ENCODE measurements at regions not wholly inside any gene's neighbourhood (a gene's known extent, or its start where the extent isn't known, plus 50 kb on each side); places are given as distances from the start of the nearest gene placed in this dataset.

DNA sequence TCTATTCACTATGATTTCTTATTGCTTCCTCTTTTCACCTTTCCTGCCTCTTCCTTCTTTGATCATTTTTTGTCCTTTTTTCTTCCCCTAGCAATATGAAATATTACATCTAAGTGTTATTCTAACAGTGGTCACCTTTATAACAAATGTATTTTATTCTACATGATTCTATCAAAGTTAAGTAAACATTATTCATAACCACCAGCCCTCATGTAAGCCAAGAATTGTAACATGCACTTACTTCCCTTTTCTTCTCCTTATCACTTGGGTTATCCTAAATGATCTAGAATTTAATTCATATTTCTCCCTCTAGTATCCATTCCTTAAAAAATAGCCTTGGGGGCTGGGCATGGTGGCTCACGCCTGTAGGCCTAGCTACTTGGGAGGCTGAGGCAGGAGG is 88.3 kb upstream of the SLC22A23 start:
- intact Hi-C loops (cut with micrococcal nuclease): no loop called here

GRCh38 chr6:3542032-3542640 is 85.3 kb upstream of the SLC22A23 start:
- Mint-ChIP-seq H3K4me1 (ENCODE audit: low read depth) (no peaks in the 10 kb centered on the region), H3K9me3 (no peaks in the 10 kb centered on the region), H3K4me3 (no peak overlapping the region), H3K27me3 (ENCODE audit: insufficient read depth) (peaks cover 6% of the 10 kb centered on the region), H3K27ac (no peak overlapping the region), H3K36me3 (ENCODE audit: low read depth) (no peaks in the 10 kb centered on the region)
- intact Hi-C loops (cut with micrococcal nuclease): no loop called here
- DNase-seq (ENCODE audit: low spot score): no peak

More for the DNA sequence above, 88.3 kb upstream of the SLC22A23 start:
- Mint-ChIP-seq H3K4me1 (ENCODE audit: low read depth) (no peaks in the 10 kb centered on the region), H3K27me3 (ENCODE audit: insufficient read depth) (peaks cover 4% of the 10 kb centered on the region), H3K4me3 (no peak overlapping the region), H3K36me3 (ENCODE audit: low read depth) (no peaks in the 10 kb centered on the region), H3K27ac (no peak overlapping the region), H3K9me3 (no peaks in the 10 kb centered on the region)
- DNase-seq (ENCODE audit: low spot score): no peak

- H3K4me3 Mint-ChIP-seq: no peak overlapping the region
- H3K9me3 Mint-ChIP-seq: no peaks in the 10 kb centered on the region
- H3K36me3 Mint-ChIP-seq (ENCODE audit: low read depth): no peaks in the 10 kb centered on the region
- H3K27me3 Mint-ChIP-seq (ENCODE audit: insufficient read depth): peaks cover 6% of the 10 kb centered on the region
- H3K27ac Mint-ChIP-seq: no peak overlapping the region
- intact Hi-C loops (cut with micrococcal nuclease): no loop called here
- DNase-seq (ENCODE audit: low spot score): no peak
- H3K4me1 Mint-ChIP-seq (ENCODE audit: low read depth): no peaks in the 10 kb centered on the region
Measured at GRCh38 chr6:3541006-3541585, 84.2 kb upstream of the SLC22A23 start.

DNA sequence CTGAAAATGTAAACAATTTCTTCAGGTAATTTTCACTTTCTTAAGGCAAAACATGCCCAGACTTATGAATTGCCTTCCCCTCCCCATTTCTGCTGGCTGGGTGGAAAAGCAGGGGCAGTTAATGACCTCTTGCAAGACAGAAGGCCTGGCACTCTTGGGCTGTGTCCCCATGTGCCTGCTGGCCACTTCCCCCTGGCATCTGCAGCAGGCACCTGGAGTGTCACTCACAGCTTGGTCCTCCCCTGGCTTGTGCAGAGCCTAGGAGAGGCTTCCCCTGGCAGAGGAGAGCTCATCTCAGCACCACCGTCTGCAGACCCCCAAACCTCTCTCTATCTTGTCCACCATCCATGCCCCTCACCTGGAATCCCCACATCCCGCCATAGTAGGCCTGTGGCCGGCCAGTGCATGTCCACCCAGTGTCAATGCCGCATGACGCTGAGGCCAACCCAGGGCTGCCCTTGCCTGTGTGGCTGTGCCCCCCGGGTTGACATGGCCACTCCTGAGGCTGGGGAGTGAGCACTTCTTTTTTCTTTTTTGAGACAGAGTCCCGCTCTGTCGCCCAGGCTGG is 83.5 kb upstream of the SLC22A23 start:
- no peak overlapping the region for H3K4me3 Mint-ChIP-seq
- DNase-seq (ENCODE audit: low spot score): no peak
- no peaks in the 10 kb centered on the region for H3K4me1 Mint-ChIP-seq (ENCODE audit: low read depth)
- H3K27ac Mint-ChIP-seq: no peak overlapping the region
- no peaks in the 10 kb centered on the region for H3K36me3 Mint-ChIP-seq (ENCODE audit: low read depth)
- peaks cover 6% of the 10 kb centered on the region for H3K27me3 Mint-ChIP-seq (ENCODE audit: insufficient read depth)
- intact Hi-C loops (cut with micrococcal nuclease): no loop called here
- no peaks in the 10 kb centered on the region for H3K9me3 Mint-ChIP-seq

DNA sequence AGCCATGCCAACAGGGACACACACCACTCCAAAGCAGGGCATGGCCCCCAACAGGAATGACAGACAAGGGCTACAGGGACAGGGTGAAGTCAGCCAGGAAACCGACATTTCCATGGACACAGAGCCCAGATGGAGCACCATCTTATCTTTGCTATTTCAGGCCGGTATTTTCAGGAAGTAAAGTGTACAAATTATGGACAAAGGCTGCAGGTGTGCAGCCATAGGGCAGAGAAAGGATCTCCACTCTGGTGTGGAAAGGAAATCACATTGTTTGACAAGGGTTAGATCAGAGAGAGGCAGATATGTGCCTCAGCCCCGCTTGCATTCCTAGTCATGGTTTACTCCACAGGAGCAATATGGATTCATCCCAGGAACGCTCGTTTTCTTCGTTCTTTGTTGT is 81.7 kb upstream of the SLC22A23 start:
- intact Hi-C loops (cut with micrococcal nuclease): no loop called here
- Mint-ChIP-seq H3K4me1 (ENCODE audit: low read depth) (no peaks in the 10 kb centered on the region), H3K27me3 (ENCODE audit: insufficient read depth) (peaks cover 3% of the 10 kb centered on the region), H3K9me3 (no peaks in the 10 kb centered on the region), H3K36me3 (ENCODE audit: low read depth) (no peaks in the 10 kb centered on the region), H3K27ac (no peak overlapping the region), H3K4me3 (no peak overlapping the region)
- no peak for DNase-seq (ENCODE audit: low spot score)

- Mint-ChIP-seq H3K36me3 (ENCODE audit: low read depth) (no peaks in the 10 kb centered on the region), H3K4me1 (ENCODE audit: low read depth) (no peaks in the 10 kb centered on the region), H3K9me3 (no peaks in the 10 kb centered on the region), H3K27me3 (ENCODE audit: insufficient read depth) (peaks cover 3% of the 10 kb centered on the region), H3K4me3 (no peak overlapping the region), H3K27ac (no peak overlapping the region)
- intact Hi-C loops (cut with micrococcal nuclease): no loop called here
- DNase-seq (ENCODE audit: low spot score): no peak
Measured at GRCh38 chr6:3536901-3537300, 80.1 kb upstream of the SLC22A23 start.

DNA sequence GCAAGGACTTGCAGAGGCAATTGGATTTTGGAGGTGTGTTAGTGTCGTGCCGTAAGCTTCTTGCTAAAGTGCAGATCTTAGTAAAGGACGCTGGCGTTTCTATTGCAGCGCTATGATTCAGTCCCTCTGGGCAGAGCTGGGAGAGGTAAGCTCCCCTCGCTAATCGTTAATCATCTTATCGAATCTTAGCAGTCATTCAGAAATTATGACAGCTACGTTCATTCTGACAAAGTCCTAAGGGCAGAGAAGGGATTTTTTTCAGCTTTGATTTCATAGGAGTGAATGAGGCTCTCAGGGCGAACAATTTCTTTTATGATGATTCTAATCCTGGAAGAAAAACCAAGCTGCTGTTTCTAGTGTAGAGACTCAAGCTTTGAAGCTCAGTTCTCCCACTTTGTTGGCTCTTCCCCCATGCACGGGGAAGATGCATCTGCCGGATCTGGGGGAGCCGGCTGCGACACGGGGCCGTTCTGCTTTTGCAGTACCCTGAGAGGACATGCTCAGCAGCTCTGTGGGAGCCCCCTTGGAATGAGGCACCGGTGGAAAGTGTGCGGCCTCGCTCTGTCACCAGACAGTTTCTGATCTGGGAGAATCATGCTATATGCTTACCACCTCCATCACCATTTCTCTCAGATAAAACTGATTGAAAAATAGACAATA is 79.1 kb upstream of the SLC22A23 start:
- no peak for DNase-seq (ENCODE audit: low spot score)
- Mint-ChIP-seq H3K4me3 (no peak overlapping the region), H3K4me1 (ENCODE audit: low read depth) (no peaks in the 10 kb centered on the region), H3K36me3 (ENCODE audit: low read depth) (no peaks in the 10 kb centered on the region), H3K27ac (no peak overlapping the region), H3K9me3 (no peaks in the 10 kb centered on the region), H3K27me3 (ENCODE audit: insufficient read depth) (peaks cover 3% of the 10 kb centered on the region)
- intact Hi-C loops (cut with micrococcal nuclease): no loop called here

DNA sequence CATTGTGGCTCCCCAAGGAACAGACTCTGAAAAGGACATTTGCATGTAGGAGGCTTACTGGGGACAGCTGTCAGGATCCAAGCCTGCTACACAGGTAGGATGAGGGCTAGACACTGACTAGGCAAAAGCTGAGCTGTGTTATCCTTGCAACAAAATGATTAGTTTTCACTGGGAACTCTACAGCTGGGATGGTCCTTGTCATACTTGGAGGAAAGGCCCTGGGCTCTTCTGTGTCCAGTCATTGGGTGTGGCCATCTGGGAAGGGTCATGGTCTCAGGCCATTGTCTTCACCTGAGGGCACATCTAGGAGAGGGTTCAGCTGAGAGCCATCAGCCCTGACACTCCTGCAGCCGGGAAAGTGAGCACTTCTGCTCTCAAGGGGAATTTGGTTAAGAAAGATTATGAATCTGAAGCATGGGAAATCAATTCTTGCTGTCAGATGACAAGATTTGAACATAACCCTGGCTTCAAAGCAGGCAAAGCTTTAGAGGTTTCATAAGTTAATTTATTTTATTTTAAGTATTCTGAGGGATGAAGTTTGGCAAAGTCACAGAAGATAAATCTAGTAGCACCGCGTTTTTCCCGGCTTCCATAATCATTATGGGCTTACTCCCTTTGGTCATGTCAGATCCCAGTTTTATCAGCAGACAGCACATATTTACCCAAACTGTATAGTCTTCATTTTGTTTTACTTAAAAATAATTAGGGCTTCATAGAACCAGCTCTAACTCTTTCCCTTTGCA is 78.4 kb upstream of the SLC22A23 start:
- Mint-ChIP-seq H3K4me3 (no peak overlapping the region), H3K4me1 (ENCODE audit: low read depth) (no peaks in the 10 kb centered on the region), H3K27me3 (ENCODE audit: insufficient read depth) (peaks cover 3% of the 10 kb centered on the region), H3K36me3 (ENCODE audit: low read depth) (no peaks in the 10 kb centered on the region), H3K27ac (no peak overlapping the region), H3K9me3 (no peaks in the 10 kb centered on the region)
- no peak for DNase-seq (ENCODE audit: low spot score)
- intact Hi-C loops (cut with micrococcal nuclease): no loop called here

DNA sequence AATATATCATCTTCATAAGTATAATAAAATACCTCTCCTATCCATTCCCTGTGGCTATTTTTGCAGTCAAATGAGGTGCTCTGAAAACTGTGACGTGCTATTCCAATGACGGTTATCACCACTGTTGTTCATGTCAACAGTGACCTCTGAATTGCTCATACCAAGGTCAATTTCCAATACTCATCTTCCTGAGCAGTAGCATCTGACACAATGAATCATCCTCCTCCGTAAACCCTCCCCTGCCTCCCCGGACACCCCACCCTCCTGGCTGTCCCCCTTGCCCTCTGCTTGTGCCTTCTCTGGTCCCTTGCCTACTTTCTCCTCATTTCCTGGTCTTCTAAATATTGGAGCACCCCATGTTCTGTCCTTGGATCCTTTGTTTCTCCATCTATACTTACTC is 77.7 kb upstream of the SLC22A23 start:
- H3K4me1 Mint-ChIP-seq (ENCODE audit: low read depth): no peaks in the 10 kb centered on the region
- no peaks in the 10 kb centered on the region for H3K9me3 Mint-ChIP-seq
- H3K36me3 Mint-ChIP-seq (ENCODE audit: low read depth): no peaks in the 10 kb centered on the region
- H3K27me3 Mint-ChIP-seq (ENCODE audit: insufficient read depth): peaks cover 3% of the 10 kb centered on the region
- no peak for DNase-seq (ENCODE audit: low spot score)
- H3K4me3 Mint-ChIP-seq: no peak overlapping the region
- intact Hi-C loops (cut with micrococcal nuclease): no loop called here
- H3K27ac Mint-ChIP-seq: no peak overlapping the region

- H3K4me3 Mint-ChIP-seq: no peak overlapping the region
- intact Hi-C loops (cut with micrococcal nuclease): no loop called here
- no peaks in the 10 kb centered on the region for H3K36me3 Mint-ChIP-seq (ENCODE audit: low read depth)
- peaks cover 3% of the 10 kb centered on the region for H3K27me3 Mint-ChIP-seq (ENCODE audit: insufficient read depth)
- H3K27ac Mint-ChIP-seq: no peak overlapping the region
- H3K4me1 Mint-ChIP-seq (ENCODE audit: low read depth): no peaks in the 10 kb centered on the region
- H3K9me3 Mint-ChIP-seq: no peaks in the 10 kb centered on the region
- DNase-seq (ENCODE audit: low spot score): no peak
Measured at GRCh38 chr6:3533981-3534380, 77.1 kb upstream of the SLC22A23 start.

- intact Hi-C loops (cut with micrococcal nuclease): no loop called here
- H3K9me3 Mint-ChIP-seq: no peaks in the 10 kb centered on the region
- no peaks in the 10 kb centered on the region for H3K4me1 Mint-ChIP-seq (ENCODE audit: low read depth)
- no peaks in the 10 kb centered on the region for H3K36me3 Mint-ChIP-seq (ENCODE audit: low read depth)
- H3K27me3 Mint-ChIP-seq (ENCODE audit: insufficient read depth): no peaks in the 10 kb centered on the region
- no peak overlapping the region for H3K27ac Mint-ChIP-seq
- no peak for DNase-seq (ENCODE audit: low spot score)
- no peak overlapping the region for H3K4me3 Mint-ChIP-seq
Measured at GRCh38 chr6:3532296-3532916, 75.6 kb upstream of the SLC22A23 start.

GRCh38 chr6:3531481-3531880 is 74.6 kb upstream of the SLC22A23 start:
- H3K27ac Mint-ChIP-seq: no peak overlapping the region
- H3K27me3 Mint-ChIP-seq (ENCODE audit: insufficient read depth): no peaks in the 10 kb centered on the region
- no peaks in the 10 kb centered on the region for H3K36me3 Mint-ChIP-seq (ENCODE audit: low read depth)
- intact Hi-C loops (cut with micrococcal nuclease): no loop called here
- H3K9me3 Mint-ChIP-seq: no peaks in the 10 kb centered on the region
- no peak overlapping the region for H3K4me3 Mint-ChIP-seq
- H3K4me1 Mint-ChIP-seq (ENCODE audit: low read depth): no peaks in the 10 kb centered on the region
- DNase-seq (ENCODE audit: low spot score): no peak

Data from activated T-helper 1 cell treated with anti-CD3 and anti-CD28 coated beads, Interleukin-12 subunit alpha, Interleukin-12 subunit beta, Interleukin-2, Interleukin-4 antibody, amounts not matched to agents 30 ng/mL and 10 ng/mL and 1 ng/mL, durations not matched to agents 14 hours and 24 hours and 36 hours (primary cell).